ENCODE measurements at regions not wholly inside any gene's neighbourhood (a gene's known extent, or its start where the extent isn't known, plus 50 kb on each side); places are given as distances from the start of the nearest gene placed in this dataset.

GRCh38 chr6:170471491-170471890 is 81.6 kb downstream of the PSMB1 start:
- TF ChIP-seq EZH2 (IDR thresholded peaks at IDR 0.05) = no peak
- TF ChIP-seq POLR2AphosphoS5 (IDR thresholded peaks at IDR 0.05; ENCODE audit: borderline replicate concordance, low read depth, low read length) = no peak

All from SK-N-MC (cell line).